Fibroblast of lung (primary cell): ENCODE measurements at regions not wholly inside any gene's neighbourhood (a gene's known extent, or its start where the extent isn't known, plus 50 kb on each side); places are given as distances from the start of the nearest gene placed in this dataset.

Experiments used
- DNase-seq, 2 donors: peaks; one replicate each; pipeline versions ENCODE4 v3.0.0 to v3.0.0-alpha.2; 2010; ENCODE audit warnings: low read depth in 2 of 2
- H2AFZ ChIP-seq: 2 replicates; pipeline ENCODE4 v1.5.1; 2012; ENCODE audit warnings: low read length, control low read depth, inconsistent platforms
- H3K27ac ChIP-seq: 2 replicates; pipeline ENCODE4 v1.5.1; 2011; ENCODE audit warnings: low read length, control low read depth; ENCODE audit not compliant: insufficient read depth
- H3K27me3 ChIP-seq: 2 replicates; pipeline ENCODE4 v1.5.1; 2011; ENCODE audit warnings: mild to moderate bottlenecking, low read length; ENCODE audit not compliant: control insufficient read depth, insufficient read depth
- H3K36me3 ChIP-seq: 2 replicates; pipeline ENCODE4 v1.5.1; 2011; ENCODE audit warnings: low read length; ENCODE audit not compliant: control insufficient read depth, insufficient read depth
- H3K4me1 ChIP-seq: 2 replicates; pipeline ENCODE4 v1.5.1; 2011; ENCODE audit warnings: low read length; ENCODE audit not compliant: control insufficient read depth, insufficient read depth; ENCODE audit errors: extremely low read depth
- H3K4me2 ChIP-seq: 2 replicates; pipeline ENCODE4 v1.5.1; 2011; ENCODE audit warnings: low read length, control low read depth; ENCODE audit not compliant: insufficient read depth; ENCODE audit errors: extremely low read depth
- H3K4me3 ChIP-seq, 4 experiments: fragments of 200-600 bp in 1 of 4; sonication (generic) in 1 of 4; replicated peaks in 1 of 4; 2 replicates each; pipeline ENCODE4 v1.5.1; 2011 to 2016; ENCODE audit warnings: low read length in 4 of 4, low read depth in 3 of 4, mild to moderate bottlenecking in 3 of 4, control low read depth in 2 of 4, inconsistent platforms in 1 of 4, mixed read lengths in 1 of 4; ENCODE audit not compliant: insufficient read depth in 1 of 4; ENCODE audit errors: control extremely low read depth in 1 of 4
- H3K79me2 ChIP-seq: 2 replicates; pipeline ENCODE4 v1.5.1; 2012; ENCODE audit warnings: mild to moderate bottlenecking, low read length, inconsistent platforms; ENCODE audit not compliant: control insufficient read depth, insufficient read depth
- H3K9ac ChIP-seq: 2 replicates; pipeline ENCODE4 v1.5.1; 2011; ENCODE audit warnings: mild to moderate bottlenecking, low read length, control low read depth; ENCODE audit not compliant: insufficient read depth
- H3K9me3 ChIP-seq: 2 replicates; pipeline ENCODE4 v1.5.1; 2012; ENCODE audit warnings: low read depth, low read length; ENCODE audit not compliant: control insufficient read depth, insufficient read depth
- H4K20me1 ChIP-seq: 2 replicates; pipeline ENCODE4 v1.5.1; 2011; ENCODE audit warnings: low read length; ENCODE audit not compliant: control insufficient read depth, insufficient read depth; ENCODE audit errors: extremely low read depth
- EZH2 ChIP-seq: IDR thresholded peaks from 2 replicates; pipeline ENCODE4 v1.5.1; 2012; ENCODE audit warnings: low read length, control low read depth, mild to moderate bottlenecking; ENCODE audit errors: missing control alignments
- TF ChIP-seq, protein P1 (sequence below), 2 donors: IDR thresholded peaks in 1 of 2; conservative IDR thresholded peaks in 1 of 2; 1 replicate in 1 of 2; 2 replicates in 1 of 2; pipeline ENCODE4 v1.5.1; 2011 to 2012; ENCODE audit warnings: low read length in 2 of 2, control low read depth in 1 of 2, inconsistent platforms in 1 of 2, low read depth in 1 of 2, mild to moderate bottlenecking in 1 of 2

GRCh38 chr17:71631483-71631882 lies 489.3 kb upstream of the SOX9 start:
- peak in 1 of 2 donors; percentile 80 for DNase-seq
- Histone ChIP-seq H3K27ac (no peak overlapping the region), H3K4me1 (peaks cover 12% of the 10 kb centered on the region), H3K4me3 (no peak overlapping the region), H3K79me2 (no peaks in the 10 kb centered on the region), H3K9me3 (no peaks in the 10 kb centered on the region), H3K9ac (no peak overlapping the region), H2AFZ (no peak overlapping the region), H4K20me1 (no peaks in the 10 kb centered on the region), H3K4me2 (peak overlapping the region; percentile 45), H3K36me3 (no peaks in the 10 kb centered on the region), H3K27me3 (no peaks in the 10 kb centered on the region)
- TF ChIP-seq, protein P1, sequence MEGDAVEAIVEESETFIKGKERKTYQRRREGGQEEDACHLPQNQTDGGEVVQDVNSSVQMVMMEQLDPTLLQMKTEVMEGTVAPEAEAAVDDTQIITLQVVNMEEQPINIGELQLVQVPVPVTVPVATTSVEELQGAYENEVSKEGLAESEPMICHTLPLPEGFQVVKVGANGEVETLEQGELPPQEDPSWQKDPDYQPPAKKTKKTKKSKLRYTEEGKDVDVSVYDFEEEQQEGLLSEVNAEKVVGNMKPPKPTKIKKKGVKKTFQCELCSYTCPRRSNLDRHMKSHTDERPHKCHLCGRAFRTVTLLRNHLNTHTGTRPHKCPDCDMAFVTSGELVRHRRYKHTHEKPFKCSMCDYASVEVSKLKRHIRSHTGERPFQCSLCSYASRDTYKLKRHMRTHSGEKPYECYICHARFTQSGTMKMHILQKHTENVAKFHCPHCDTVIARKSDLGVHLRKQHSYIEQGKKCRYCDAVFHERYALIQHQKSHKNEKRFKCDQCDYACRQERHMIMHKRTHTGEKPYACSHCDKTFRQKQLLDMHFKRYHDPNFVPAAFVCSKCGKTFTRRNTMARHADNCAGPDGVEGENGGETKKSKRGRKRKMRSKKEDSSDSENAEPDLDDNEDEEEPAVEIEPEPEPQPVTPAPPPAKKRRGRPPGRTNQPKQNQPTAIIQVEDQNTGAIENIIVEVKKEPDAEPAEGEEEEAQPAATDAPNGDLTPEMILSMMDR (conservative IDR thresholded peaks at IDR 0.05 in 1 of 2, IDR thresholded peaks at IDR 0.05 in 1 of 2; ENCODE audit: low read depth in 1 of 2, low read length in 2 of 2): no peak
- TF ChIP-seq EZH2: no peak

DNA sequence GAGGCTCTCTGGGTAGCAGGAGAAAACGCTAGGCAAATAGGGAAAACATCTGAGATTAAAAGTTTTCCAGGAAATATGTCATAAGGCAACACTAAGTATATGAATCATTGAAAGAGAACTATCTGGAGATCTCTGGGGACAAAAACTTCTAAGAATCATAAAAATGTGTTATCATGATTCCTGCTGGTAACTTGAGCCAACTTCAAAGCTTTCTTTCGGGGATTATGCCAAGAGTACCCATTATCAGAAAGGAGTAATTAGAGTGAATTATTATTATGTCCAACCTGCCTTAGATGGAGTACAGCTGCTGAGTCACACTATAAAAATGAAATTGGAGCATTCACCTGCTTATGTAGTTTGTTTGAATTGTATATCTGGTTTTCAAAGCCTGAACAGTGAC lies 488.5 kb upstream of the SOX9 start:
- no peaks in the 10 kb centered on the region for H3K79me2 ChIP-seq
- H3K27ac ChIP-seq: no peak overlapping the region
- H4K20me1 ChIP-seq: no peaks in the 10 kb centered on the region
- no peaks in the 10 kb centered on the region for H3K27me3 ChIP-seq
- peaks cover 12% of the 10 kb centered on the region for H3K4me1 ChIP-seq
- H3K4me2 ChIP-seq: no peak overlapping the region
- no peak for TF ChIP-seq EZH2
- TF ChIP-seq, protein P1 (conservative IDR thresholded peaks at IDR 0.05 in 1 of 2, IDR thresholded peaks at IDR 0.05 in 1 of 2; ENCODE audit: low read depth in 1 of 2, low read length in 2 of 2): no peak
- no peak overlapping the region for H2AFZ ChIP-seq
- H3K9me3 ChIP-seq: no peaks in the 10 kb centered on the region
- H3K36me3 ChIP-seq: no peaks in the 10 kb centered on the region
- peak; percentile 30 to 84 for DNase-seq
- H3K9ac ChIP-seq: no peak overlapping the region
- no peak overlapping the region for H3K4me3 ChIP-seq

DNA sequence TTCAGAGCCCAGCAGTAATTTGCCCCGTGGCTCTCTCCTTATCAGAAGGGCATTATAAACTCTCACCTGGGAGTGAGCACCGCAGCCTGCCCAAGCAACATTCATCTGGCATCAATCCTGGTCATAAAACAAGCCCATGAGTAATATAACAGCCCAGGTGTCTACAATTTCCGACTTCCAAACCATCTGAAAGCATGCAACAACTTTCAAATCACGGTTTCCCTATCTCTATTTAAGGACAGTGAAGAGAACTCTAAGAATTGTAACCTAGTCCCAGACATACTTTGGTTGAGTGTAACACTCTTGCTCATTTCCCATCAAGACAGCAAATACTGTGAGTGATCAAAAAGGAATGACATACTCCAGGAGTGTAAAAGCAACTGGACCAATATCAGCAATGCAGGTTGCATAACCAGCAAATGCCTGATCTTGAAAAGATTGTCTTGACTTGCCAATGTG lies 487.4 kb upstream of the SOX9 start:
- TF ChIP-seq, protein P1 (conservative IDR thresholded peaks at IDR 0.05 in 1 of 2, IDR thresholded peaks at IDR 0.05 in 1 of 2; ENCODE audit: low read depth in 1 of 2, low read length in 2 of 2): no peak
- TF ChIP-seq EZH2: no peak
- H3K27ac ChIP-seq: peak overlapping the region; percentile 65
- DNase-seq: peak; percentile 64 to 97
- H3K4me3 ChIP-seq: peak overlapping the region in 1 of 4 experiments; percentile 5
- H3K27me3 ChIP-seq: no peaks in the 10 kb centered on the region
- no peak overlapping the region for H2AFZ ChIP-seq
- peak overlapping the region; percentile 84 for H3K4me2 ChIP-seq
- H3K9ac ChIP-seq: no peak overlapping the region
- no peaks in the 10 kb centered on the region for H3K79me2 ChIP-seq
- H3K36me3 ChIP-seq: no peaks in the 10 kb centered on the region
- H3K9me3 ChIP-seq: no peaks in the 10 kb centered on the region
- H3K4me1 ChIP-seq: peaks cover 12% of the 10 kb centered on the region
- no peaks in the 10 kb centered on the region for H4K20me1 ChIP-seq
